ENCODE measurements at regions not wholly inside any gene's neighbourhood (a gene's known extent, or its start where the extent isn't known, plus 50 kb on each side); places are given as distances from the start of the nearest gene placed in this dataset.
"Not testable (repeated sequence)": the region's sequence is repeated elsewhere in the genome, so short reads cannot be mapped to it uniquely, and the experiment has no call there.

DNA sequence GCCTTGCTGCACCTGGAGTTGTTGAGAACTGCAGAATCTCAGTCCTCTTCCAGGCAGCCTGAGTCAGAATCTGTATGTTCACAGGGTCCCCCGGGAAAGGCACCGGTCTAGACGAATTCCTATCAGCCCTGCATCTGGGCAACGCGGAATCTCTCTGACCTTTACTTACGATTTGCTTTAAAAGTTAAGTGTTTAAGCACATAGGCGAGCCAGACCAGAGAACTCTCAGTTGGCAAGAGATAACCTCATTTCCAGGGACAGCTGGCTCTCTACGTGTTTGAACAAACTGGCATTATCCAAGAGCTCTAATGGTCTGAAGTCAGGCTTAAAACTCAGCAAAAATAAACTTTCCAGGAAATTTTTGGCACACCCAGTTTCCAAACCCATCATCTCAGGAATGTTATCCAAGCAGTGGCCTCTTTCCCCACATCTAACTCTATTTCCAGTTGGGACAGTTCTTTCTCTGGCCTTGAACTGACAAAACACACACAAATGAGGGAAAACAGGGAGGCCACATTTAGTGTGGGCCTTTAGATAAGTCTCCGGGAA, 53.4 kb downstream of the HES1 start:
- H3K27ac ChIP-seq: no peak overlapping the region
- no peaks in the 10 kb centered on the region for H3K4me1 ChIP-seq (ENCODE audit: control insufficient read depth in 1 of 2, insufficient read depth in 1 of 2, low read depth in 1 of 2, low read length in 1 of 2)
- H3K36me3 ChIP-seq: no peaks in the 10 kb centered on the region
- no peak overlapping the region for H3K4me3 ChIP-seq (ENCODE audit: low read depth in 1 of 2, low read length in 1 of 2)
- H3K9me3 ChIP-seq: no peaks in the 10 kb centered on the region
- H3K27me3 ChIP-seq: no peaks in the 10 kb centered on the region
- no peak for TF ChIP-seq CTCF (IDR thresholded peaks at IDR 0.05)

DNA sequence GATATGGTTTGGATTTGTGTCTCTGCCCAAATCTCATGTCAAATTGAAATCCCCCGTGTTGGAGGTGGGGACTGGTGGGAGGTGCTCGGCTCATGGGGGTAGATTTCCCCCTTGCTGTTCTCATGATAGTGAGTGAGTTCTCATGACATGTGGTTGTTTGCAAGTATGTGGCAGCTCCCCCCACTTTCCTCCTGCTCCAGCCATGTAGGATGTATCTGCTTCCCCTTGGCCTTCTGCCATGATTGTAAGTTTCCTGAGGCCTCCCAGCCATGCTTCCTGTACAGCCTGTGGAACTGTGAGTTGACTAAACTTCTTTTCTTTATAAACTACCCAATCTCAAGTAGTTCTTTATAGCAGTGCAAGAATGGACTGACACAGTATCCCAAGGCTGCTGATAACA, 55.9 kb downstream of the HES1 start:
- H3K36me3 ChIP-seq, H3K27ac ChIP-seq, H3K27me3 ChIP-seq: not testable (repeated sequence)

GRCh38 chr3:194194051-194194756, 58.3 kb downstream of the HES1 start:
- Histone ChIP-seq H3K27me3 (peaks cover 23% of the 10 kb centered on the region), H3K4me3 (ENCODE audit: low read depth in 1 of 2, low read length in 1 of 2) (no peak overlapping the region), H3K4me1 (ENCODE audit: control insufficient read depth in 1 of 2, insufficient read depth in 1 of 2, low read depth in 1 of 2, low read length in 1 of 2) (no peaks in the 10 kb centered on the region), H3K36me3 (no peaks in the 10 kb centered on the region), H3K9me3 (no peaks in the 10 kb centered on the region), H3K27ac (no peak overlapping the region)
- TF ChIP-seq CTCF (IDR thresholded peaks at IDR 0.05): no peak

More for the DNA sequence above, 55.9 kb downstream of the HES1 start:
- not testable (repeated sequence) for H3K9me3 ChIP-seq; H3K4me1 ChIP-seq (ENCODE audit: control insufficient read depth in 1 of 2, insufficient read depth in 1 of 2, low read depth in 1 of 2, low read length in 1 of 2); H3K4me3 ChIP-seq (ENCODE audit: low read depth in 1 of 2, low read length in 1 of 2)

- no peak overlapping the region for H3K4me3 ChIP-seq (ENCODE audit: low read depth in 1 of 2, low read length in 1 of 2)
- H3K27me3 ChIP-seq: peaks cover 27% of the 10 kb centered on the region
- H3K36me3 ChIP-seq: no peaks in the 10 kb centered on the region
- no peak for TF ChIP-seq CTCF (IDR thresholded peaks at IDR 0.05)
- H3K4me1 ChIP-seq (ENCODE audit: control insufficient read depth in 1 of 2, insufficient read depth in 1 of 2, low read depth in 1 of 2, low read length in 1 of 2): no peaks in the 10 kb centered on the region
- H3K27ac ChIP-seq: no peak overlapping the region
- H3K9me3 ChIP-seq: no peaks in the 10 kb centered on the region
These were observed 58.8 kb downstream of the HES1 start for GRCh38 chr3:194194757-194195085.

GRCh38 chr3:194195611-194196010, 59.7 kb downstream of the HES1 start:
- Histone ChIP-seq H3K4me3 (ENCODE audit: low read depth in 1 of 2, low read length in 1 of 2) (no peak overlapping the region), H3K4me1 (ENCODE audit: control insufficient read depth in 1 of 2, insufficient read depth in 1 of 2, low read depth in 1 of 2, low read length in 1 of 2) (no peaks in the 10 kb centered on the region), H3K27ac (no peak overlapping the region), H3K9me3 (no peaks in the 10 kb centered on the region), H3K27me3 (peaks cover 36% of the 10 kb centered on the region), H3K36me3 (no peaks in the 10 kb centered on the region)
- TF ChIP-seq CTCF (IDR thresholded peaks at IDR 0.05): no peak

GRCh38 chr3:194196876-194197275, 60.9 kb downstream of the HES1 start:
- no peaks in the 10 kb centered on the region for H3K4me1 ChIP-seq (ENCODE audit: control insufficient read depth in 1 of 2, insufficient read depth in 1 of 2, low read depth in 1 of 2, low read length in 1 of 2)
- no peaks in the 10 kb centered on the region for H3K9me3 ChIP-seq

More at GRCh38 chr3:194196876-194197275, 60.9 kb downstream of the HES1 start:
- H3K27me3 ChIP-seq: peaks cover 48% of the 10 kb centered on the region
- no peak overlapping the region for H3K4me3 ChIP-seq (ENCODE audit: low read depth in 1 of 2, low read length in 1 of 2)
- H3K27ac ChIP-seq: no peak overlapping the region
- no peak for TF ChIP-seq CTCF (IDR thresholded peaks at IDR 0.05)
- no peaks in the 10 kb centered on the region for H3K36me3 ChIP-seq

All from neutrophil (primary cell).